GM12892 (cell line): ENCODE measurements at regions not wholly inside any gene's neighbourhood (a gene's known extent, or its start where the extent isn't known, plus 50 kb on each side); places are given as distances from the start of the nearest gene placed in this dataset.

Experiments
- POLR2A ChIP-seq: IDR thresholded peaks from 2 replicates; pipeline ENCODE4 v1.6.1; 2011; ENCODE audit warnings: low read depth, low read length, control low read depth
- TAF1 ChIP-seq: IDR thresholded peaks from 2 replicates; pipeline ENCODE4 v1.6.1; 2011; ENCODE audit warnings: low read depth, mild to moderate bottlenecking, control low read depth, low read length, borderline replicate concordance

- no peak for TF ChIP-seq POLR2A
- no peak for TF ChIP-seq TAF1
Measured at GRCh38 chr6:14882394-14883026, 363.4 kb upstream of the JARID2 start.
